B cell (primary cell): ENCODE measurements at regions not wholly inside any gene's neighbourhood (a gene's known extent, or its start where the extent isn't known, plus 50 kb on each side); places are given as distances from the start of the nearest gene placed in this dataset.

Source experiments
- ATAC-seq: fragments of 200-7000 bp; cut with Tn5 transposase; one replicate; pipeline ENCODE4 v1.10.0; 2021; ENCODE audit warnings: low read depth, mild to moderate bottlenecking, moderate number of reproducible peaks, moderate library complexity
- CTCF ChIA-PET: fragments of 350-600 bp; sonication (Branson Sonifier 250); formaldehyde crosslinking; loops from one replicate; lab custom pipeline; 2021; ENCODE audit warnings: antibody characterized with exemption, inconsistent platforms; lab: Charles Lee
- POLR2A ChIA-PET: fragments of 350-600 bp; sonication (Branson Sonifier 250); formaldehyde crosslinking; loops from one replicate; lab custom pipeline; 2021; ENCODE audit warnings: antibody characterized with exemption; lab: Charles Lee
- DNase-seq: peaks from one replicate; pipeline ENCODE4 v3.0.0; 2013
- H2AFZ ChIP-seq: 2 replicates; pipeline ENCODE4 v1.6.1; 2012; ENCODE audit warnings: mild to moderate bottlenecking, low read depth, low read length; ENCODE audit not compliant: insufficient read depth, poor library complexity, severe bottlenecking
- H3K27ac ChIP-seq, 2 donors: 1 replicate in 1 of 2; 2 replicates in 1 of 2; pipeline ENCODE4 v1.5.1; 2012 to 2013; ENCODE audit warnings: low read length in 2 of 2, mild to moderate bottlenecking in 2 of 2, moderate library complexity in 1 of 2
- H3K27me3 ChIP-seq, 4 experiments: fragments of 200-600 bp in 1 of 4; sonication (generic) in 1 of 4; replicated peaks in 1 of 4; 1 replicate in 2 of 4; 2 replicates in 2 of 4; pipeline versions ENCODE4 v1.6.1 to v1.7.0; 2013 to 2016; ENCODE audit warnings: low read length in 3 of 4, mild to moderate bottlenecking in 2 of 4, mixed read lengths in 1 of 4, moderate library complexity in 1 of 4; ENCODE audit not compliant: insufficient read depth in 4 of 4, control insufficient read depth in 3 of 4; ENCODE audit errors: control extremely low read depth in 1 of 4
- H3K36me3 ChIP-seq, 2 experiments: replicated peaks in 1 of 2; 1 replicate in 1 of 2; 2 replicates in 1 of 2; pipeline versions ENCODE4 v1.6.1 to v1.7.1; 2013; ENCODE audit warnings: low read length in 1 of 2; ENCODE audit not compliant: insufficient read depth in 2 of 2, control insufficient read depth in 1 of 2; ENCODE audit errors: control extremely low read depth in 1 of 2, extremely low read depth in 1 of 2
- H3K4me1 ChIP-seq, 2 donors: fragments of 200-600 bp in 1 of 2; sonication (generic) in 1 of 2; 1 replicate in 1 of 2; 2 replicates in 1 of 2; pipeline versions ENCODE4 v1.5.1 to v1.6.1; 2013 to 2017; ENCODE audit warnings: low read length in 2 of 2; ENCODE audit not compliant: control insufficient read depth in 2 of 2, insufficient read depth in 2 of 2
- H3K4me2 ChIP-seq: replicated peaks from 2 replicates; pipeline ENCODE3; 2012; ENCODE audit warnings: mild to moderate bottlenecking, low read depth, low read length; ENCODE audit not compliant: poor library complexity, severe bottlenecking
- H3K4me3 ChIP-seq, 5 experiments: fragments of 200-600 bp in 1 of 5; sonication (generic) in 1 of 5; 1 replicate in 3 of 5; 2 replicates in 2 of 5; pipeline versions ENCODE4 v1.5.1 to v1.7.0; 2011 to 2016; ENCODE audit warnings: low read length in 4 of 5, mild to moderate bottlenecking in 4 of 5, low read depth in 2 of 5, control low read depth in 1 of 5, moderate library complexity in 1 of 5; ENCODE audit not compliant: insufficient read depth in 1 of 5; ENCODE audit errors: control extremely low read depth in 1 of 5, extremely low read depth in 1 of 5
- H3K79me2 ChIP-seq: fragments of 200-600 bp; sonication (generic); one replicate; pipeline ENCODE4 v1.6.0; 2016; ENCODE audit warnings: low read length; ENCODE audit not compliant: control insufficient read depth, insufficient read depth
- H3K9ac ChIP-seq: fragments of 200-600 bp; sonication (generic); 2 replicates; pipeline ENCODE4 v1.6.1; 2017; ENCODE audit warnings: mild to moderate bottlenecking, low read length, moderate library complexity
- H3K9me3 ChIP-seq, 3 donors: one replicate each; pipeline versions ENCODE4 v1.6.1 to v1.7.1; 2013; ENCODE audit warnings: low read length in 2 of 3; ENCODE audit not compliant: control insufficient read depth in 2 of 3, insufficient read depth in 1 of 3; ENCODE audit errors: control extremely low read depth in 1 of 3
- H4K20me1 ChIP-seq: 2 replicates; pipeline ENCODE4 v1.6.0; 2012; ENCODE audit warnings: mild to moderate bottlenecking, low read length; ENCODE audit not compliant: insufficient read depth, control insufficient read depth, poor library complexity, severe bottlenecking
- H3K27ac Mint-ChIP-seq: one replicate; pipeline ENCODE4 v1.8.0; 2021; ENCODE audit warnings: mixed read lengths
- H3K27me3 Mint-ChIP-seq: one replicate; pipeline ENCODE4 v1.8.0; 2021; ENCODE audit warnings: mixed read lengths
- H3K4me1 Mint-ChIP-seq: one replicate; pipeline ENCODE4 v1.8.0; 2021; ENCODE audit warnings: mixed read lengths
- H3K4me3 Mint-ChIP-seq: one replicate; pipeline ENCODE4 v1.8.0; 2021; ENCODE audit warnings: mixed read lengths
- H3K9me3 Mint-ChIP-seq: one replicate; pipeline ENCODE4 v1.8.0; 2022; ENCODE audit warnings: mixed read lengths; ENCODE audit not compliant: insufficient read depth
- CTCF ChIP-seq: fragments of 200-600 bp; IDR thresholded peaks from one replicate; pipeline ENCODE4 v1.8.0; 2022; ENCODE audit warnings: antibody characterized with exemption, mild to moderate bottlenecking
- EZH2 ChIP-seq: IDR thresholded peaks from 2 replicates; pipeline ENCODE4 v1.6.1; 2012; ENCODE audit warnings: borderline replicate concordance, low read depth, mild to moderate bottlenecking, moderate library complexity, low read length; ENCODE audit not compliant: insufficient read depth, poor library complexity, severe bottlenecking
- WGBS: methylation state at CpG from one replicate; pipeline ENCODE4 v1.1.5; 2013; ENCODE audit warnings: missing lambda C conversion rate; ENCODE audit not compliant: insufficient coverage; 5-methylcytosine and 5-hydroxymethylcytosine counted together
- intact Hi-C: fragments of 100-400 bp; cut with micrococcal nuclease; formaldehyde crosslinking; loops from one replicate; pipeline ENCODE4 v1.10.0; 2022

GRCh38 chr16:85309656-85310587, 197.7 kb upstream of the CIBAR2 start:
- peak overlapping the region; percentile 83 to 97 for H3K27ac ChIP-seq
- Mint-ChIP-seq H3K4me3 (peak overlapping the region; percentile 85), H3K4me1 (peaks cover 75% of the 10 kb centered on the region), H3K27me3 (no peaks in the 10 kb centered on the region), H3K27ac (peak overlapping the region; percentile 89), H3K9me3 (no peaks in the 10 kb centered on the region)
- peak overlapping the region in 4 of 5 experiments; percentile 40 to 74 (median 46) for H3K4me3 ChIP-seq
- no peaks in the 10 kb centered on the region for H3K79me2 ChIP-seq
- under 1% methylated on average over 28 of the region's 37 CpGs for WGBS
- H4K20me1 ChIP-seq, result no peaks in the 10 kb centered on the region
- no peaks in the 10 kb centered on the region for H3K36me3 ChIP-seq
- DNase-seq, result peak; percentile 88
- peak overlapping the region; percentile 65 for H2AFZ ChIP-seq
- peak; percentile 67 for ATAC-seq
- CTCF ChIA-PET, result interaction anchor here (0.8 to 3.4 kb wide), 9 partner anchors 10 to 306 kb away, joined by 3 to 24 read pairs (median 4); no protein-coding TSS in a partner anchor
- H3K9ac ChIP-seq, result peak overlapping the region; percentile 64
- H3K4me1 ChIP-seq, result peaks cover 89 to 98% of the 10 kb centered on the region in 2 donors
- TF ChIP-seq EZH2, result no peak
- no peak for TF ChIP-seq CTCF
- POLR2A ChIA-PET, result interaction anchor here (0.6 kb wide), 1 partner anchor 1302 kb away, joined by 6 read pairs; no protein-coding TSS in a partner anchor
- no peaks in the 10 kb centered on the region for H3K27me3 ChIP-seq
- no peaks in the 10 kb centered on the region for H3K9me3 ChIP-seq
- intact Hi-C loops, result loop anchor here (1.0 to 10.0 kb wide), 3 partner anchors 85 to 303 kb away; partner anchors contain the start of gene GSE1
- peak overlapping the region; percentile 95 for H3K4me2 ChIP-seq
